ENCODE measurements at regions not wholly inside any gene's neighbourhood (a gene's known extent, or its start where the extent isn't known, plus 50 kb on each side); places are given as distances from the start of the nearest gene placed in this dataset.

DNA sequence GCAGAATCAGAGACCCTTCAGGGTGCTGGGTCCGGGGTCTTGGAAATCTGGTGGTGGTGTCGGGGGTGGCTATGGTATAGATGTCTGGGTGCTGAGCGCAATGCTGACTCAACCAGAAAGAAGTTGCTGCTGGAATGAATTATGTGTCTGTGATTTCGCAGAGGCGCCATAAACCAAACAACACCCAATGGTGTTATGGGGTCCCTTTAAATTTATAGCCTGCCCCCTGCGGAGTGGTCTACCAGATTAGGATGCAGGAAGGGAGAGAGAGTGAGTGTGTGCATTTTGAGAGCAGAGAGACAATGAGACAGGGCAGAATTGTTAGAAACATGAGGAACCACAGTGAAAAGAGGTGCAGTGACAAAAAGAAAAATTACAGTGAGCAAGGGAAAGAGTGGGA lies 100.7 kb upstream of the CDH11 start:
- no peaks in the 10 kb centered on the region for H3K4me1 ChIP-seq (ENCODE audit: control insufficient read depth, insufficient read depth, low read length)
- H3K4me3 ChIP-seq (ENCODE audit: low read depth, low read length): no peak overlapping the region
- H3K27me3 ChIP-seq (ENCODE audit: control insufficient read depth, insufficient read depth, low read length): no peaks in the 10 kb centered on the region
- no peaks in the 10 kb centered on the region for H3K36me3 ChIP-seq (ENCODE audit: control insufficient read depth, insufficient read depth, low read length)
- no peaks in the 10 kb centered on the region for H3K9me3 ChIP-seq (ENCODE audit: control insufficient read depth, insufficient read depth, low read length)
- H3K27ac ChIP-seq (ENCODE audit: low read depth, low read length): no peak overlapping the region
- WGBS (ENCODE audit: insufficient coverage): 44% methylated on average over 3 of the region's 6 CpGs
- DNase-seq (ENCODE audit: low read depth in 4 of 6, low spot score in 6 of 6): no peak

DNA sequence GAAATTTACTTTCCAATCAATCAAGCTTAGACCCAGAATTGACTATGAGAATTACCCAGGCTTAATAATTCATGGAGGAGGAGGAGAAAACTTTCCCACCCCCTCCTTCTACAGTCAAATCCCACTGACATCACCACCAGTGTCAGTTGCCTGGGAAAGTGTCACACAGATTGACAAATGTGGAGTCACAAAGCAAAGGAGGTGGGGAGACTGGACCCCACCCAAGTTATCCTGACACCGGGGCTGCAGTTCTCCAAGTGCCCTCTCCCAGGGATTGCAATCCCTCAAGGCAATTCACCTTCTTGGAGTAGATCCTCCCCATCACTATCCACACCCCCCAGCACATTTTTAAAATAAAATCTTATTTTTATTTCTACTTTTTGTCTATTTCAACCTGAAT lies 100.2 kb upstream of the CDH11 start:
- no peak for DNase-seq (ENCODE audit: low read depth in 4 of 6, low spot score in 6 of 6)
- H3K27me3 ChIP-seq (ENCODE audit: control insufficient read depth, insufficient read depth, low read length): no peaks in the 10 kb centered on the region
- WGBS (ENCODE audit: insufficient coverage): no CpG with 5 or more reads among the region's 1 CpG
- H3K4me1 ChIP-seq (ENCODE audit: control insufficient read depth, insufficient read depth, low read length): no peaks in the 10 kb centered on the region
- H3K9me3 ChIP-seq (ENCODE audit: control insufficient read depth, insufficient read depth, low read length): no peaks in the 10 kb centered on the region
- H3K27ac ChIP-seq (ENCODE audit: low read depth, low read length): no peak overlapping the region
- no peak overlapping the region for H3K4me3 ChIP-seq (ENCODE audit: low read depth, low read length)
- no peaks in the 10 kb centered on the region for H3K36me3 ChIP-seq (ENCODE audit: control insufficient read depth, insufficient read depth, low read length)

GRCh38 chr16:65219786-65220185 lies 97.9 kb upstream of the CDH11 start:
- 100% methylated on average over 1 of the region's 1 CpG for WGBS (ENCODE audit: insufficient coverage)
- no peaks in the 10 kb centered on the region for H3K4me1 ChIP-seq (ENCODE audit: control insufficient read depth, insufficient read depth, low read length)
- H3K4me3 ChIP-seq (ENCODE audit: low read depth, low read length): no peak overlapping the region
- no peak overlapping the region for H3K27ac ChIP-seq (ENCODE audit: low read depth, low read length)
- H3K27me3 ChIP-seq (ENCODE audit: control insufficient read depth, insufficient read depth, low read length): no peaks in the 10 kb centered on the region
- no peaks in the 10 kb centered on the region for H3K36me3 ChIP-seq (ENCODE audit: control insufficient read depth, insufficient read depth, low read length)
- no peaks in the 10 kb centered on the region for H3K9me3 ChIP-seq (ENCODE audit: control insufficient read depth, insufficient read depth, low read length)
- DNase-seq (ENCODE audit: low read depth in 4 of 6, low spot score in 6 of 6): no peak

DNA sequence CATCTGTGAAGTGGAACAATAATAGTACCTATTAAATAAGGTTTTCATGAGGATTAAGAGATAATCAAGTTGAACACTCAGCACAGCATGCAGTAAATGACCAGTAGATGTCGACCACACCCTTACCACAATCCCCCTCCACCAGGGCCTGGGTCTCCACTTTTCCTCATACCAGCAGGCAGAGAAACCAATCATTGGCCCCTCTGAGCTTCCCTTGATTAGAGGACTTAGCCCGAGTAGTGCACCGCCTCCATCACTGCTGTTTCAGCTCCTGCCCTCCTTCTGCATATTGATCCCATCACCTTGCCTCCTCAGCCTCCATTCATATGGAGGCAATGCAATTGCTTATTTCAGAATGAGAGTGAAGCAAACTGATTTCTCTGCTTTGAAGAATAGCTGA lies 96.5 kb upstream of the CDH11 start:
- Histone ChIP-seq H3K27me3 (ENCODE audit: control insufficient read depth, insufficient read depth, low read length) (no peaks in the 10 kb centered on the region), H3K9me3 (ENCODE audit: control insufficient read depth, insufficient read depth, low read length) (no peaks in the 10 kb centered on the region), H3K4me3 (ENCODE audit: low read depth, low read length) (no peak overlapping the region), H3K27ac (ENCODE audit: low read depth, low read length) (no peak overlapping the region), H3K4me1 (ENCODE audit: control insufficient read depth, insufficient read depth, low read length) (no peaks in the 10 kb centered on the region), H3K36me3 (ENCODE audit: control insufficient read depth, insufficient read depth, low read length) (no peaks in the 10 kb centered on the region)
- WGBS (ENCODE audit: insufficient coverage): 61% methylated on average over 2 of the region's 3 CpGs
- DNase-seq (ENCODE audit: low read depth in 4 of 6, low spot score in 6 of 6): no peak

- no peaks in the 10 kb centered on the region for H3K27me3 ChIP-seq (ENCODE audit: control insufficient read depth, insufficient read depth, low read length)
- no peaks in the 10 kb centered on the region for H3K9me3 ChIP-seq (ENCODE audit: control insufficient read depth, insufficient read depth, low read length)
- DNase-seq (ENCODE audit: low read depth in 4 of 6, low spot score in 6 of 6): peak in 5 of 6 donors; percentile 19 to 83 (median 57)
- WGBS (ENCODE audit: insufficient coverage): no CpG with 5 or more reads among the region's 4 CpGs
- H3K27ac ChIP-seq (ENCODE audit: low read depth, low read length): peak overlapping the region; percentile 1
- no peaks in the 10 kb centered on the region for H3K36me3 ChIP-seq (ENCODE audit: control insufficient read depth, insufficient read depth, low read length)
- H3K4me1 ChIP-seq (ENCODE audit: control insufficient read depth, insufficient read depth, low read length): no peaks in the 10 kb centered on the region
- no peak overlapping the region for H3K4me3 ChIP-seq (ENCODE audit: low read depth, low read length)
Observed at GRCh38 chr16:65213866-65214595, 92.2 kb upstream of the CDH11 start.

GRCh38 chr16:65212791-65213190 lies 90.9 kb upstream of the CDH11 start:
- Histone ChIP-seq H3K27ac (ENCODE audit: low read depth, low read length) (no peak overlapping the region), H3K36me3 (ENCODE audit: control insufficient read depth, insufficient read depth, low read length) (no peaks in the 10 kb centered on the region), H3K4me3 (ENCODE audit: low read depth, low read length) (no peak overlapping the region), H3K9me3 (ENCODE audit: control insufficient read depth, insufficient read depth, low read length) (no peaks in the 10 kb centered on the region), H3K27me3 (ENCODE audit: control insufficient read depth, insufficient read depth, low read length) (no peaks in the 10 kb centered on the region), H3K4me1 (ENCODE audit: control insufficient read depth, insufficient read depth, low read length) (no peaks in the 10 kb centered on the region)
- DNase-seq (ENCODE audit: low read depth in 4 of 6, low spot score in 6 of 6): no peak
- 100% methylated on average over 4 of the region's 5 CpGs for WGBS (ENCODE audit: insufficient coverage)

- H3K4me1 ChIP-seq (ENCODE audit: control insufficient read depth, insufficient read depth, low read length): no peaks in the 10 kb centered on the region
- no peak for DNase-seq (ENCODE audit: low read depth in 4 of 6, low spot score in 6 of 6)
- H3K27me3 ChIP-seq (ENCODE audit: control insufficient read depth, insufficient read depth, low read length): no peaks in the 10 kb centered on the region
- no peak overlapping the region for H3K4me3 ChIP-seq (ENCODE audit: low read depth, low read length)
- 81% methylated on average over 4 of the region's 6 CpGs for WGBS (ENCODE audit: insufficient coverage)
- H3K27ac ChIP-seq (ENCODE audit: low read depth, low read length): no peak overlapping the region
- no peaks in the 10 kb centered on the region for H3K9me3 ChIP-seq (ENCODE audit: control insufficient read depth, insufficient read depth, low read length)
- no peaks in the 10 kb centered on the region for H3K36me3 ChIP-seq (ENCODE audit: control insufficient read depth, insufficient read depth, low read length)
Observed at GRCh38 chr16:65212240-65212639, 90.4 kb upstream of the CDH11 start.

DNA sequence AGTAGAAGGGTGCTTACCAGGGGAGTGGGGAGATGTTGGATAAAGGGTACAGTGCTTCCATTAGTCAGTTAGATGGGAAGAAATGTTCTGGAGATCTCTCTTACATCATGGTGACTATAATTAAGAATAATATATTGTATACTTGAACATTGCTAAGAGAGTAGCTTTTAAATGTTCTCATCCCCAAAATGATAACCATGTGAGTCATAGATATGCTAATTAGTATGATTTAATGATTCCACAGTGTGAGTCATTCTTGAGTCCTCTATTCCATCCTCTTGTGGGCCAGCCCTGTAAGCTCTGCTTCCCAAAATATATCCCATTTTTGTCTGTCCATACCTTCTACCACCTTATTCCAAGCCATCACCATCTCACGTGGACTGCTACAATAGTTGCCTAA lies 80.6 kb upstream of the CDH11 start:
- H3K36me3 ChIP-seq (ENCODE audit: control insufficient read depth, insufficient read depth, low read length): no peaks in the 10 kb centered on the region
- H3K4me3 ChIP-seq (ENCODE audit: low read depth, low read length): no peak overlapping the region
- no peaks in the 10 kb centered on the region for H3K27me3 ChIP-seq (ENCODE audit: control insufficient read depth, insufficient read depth, low read length)
- no peaks in the 10 kb centered on the region for H3K4me1 ChIP-seq (ENCODE audit: control insufficient read depth, insufficient read depth, low read length)
- H3K27ac ChIP-seq (ENCODE audit: low read depth, low read length): no peak overlapping the region
- no peak for DNase-seq (ENCODE audit: low read depth in 4 of 6, low spot score in 6 of 6)
- no peaks in the 10 kb centered on the region for H3K9me3 ChIP-seq (ENCODE audit: control insufficient read depth, insufficient read depth, low read length)
- 100% methylated on average over 1 of the region's 1 CpG for WGBS (ENCODE audit: insufficient coverage)

- Histone ChIP-seq H3K27ac (ENCODE audit: low read depth, low read length) (no peak overlapping the region), H3K36me3 (ENCODE audit: control insufficient read depth, insufficient read depth, low read length) (no peaks in the 10 kb centered on the region), H3K4me3 (ENCODE audit: low read depth, low read length) (no peak overlapping the region), H3K27me3 (ENCODE audit: control insufficient read depth, insufficient read depth, low read length) (no peaks in the 10 kb centered on the region), H3K4me1 (ENCODE audit: control insufficient read depth, insufficient read depth, low read length) (no peaks in the 10 kb centered on the region), H3K9me3 (ENCODE audit: control insufficient read depth, insufficient read depth, low read length) (no peaks in the 10 kb centered on the region)
- peak in 1 of 6 donors; percentile 51 for DNase-seq (ENCODE audit: low read depth in 4 of 6, low spot score in 6 of 6)
- WGBS (ENCODE audit: insufficient coverage): 74% methylated on average over 4 of the region's 8 CpGs
Observed at GRCh38 chr16:65201511-65201910, 79.6 kb upstream of the CDH11 start.

GRCh38 chr16:65200857-65201256 lies 79.0 kb upstream of the CDH11 start:
- no peak for DNase-seq (ENCODE audit: low read depth in 4 of 6, low spot score in 6 of 6)
- Histone ChIP-seq H3K27ac (ENCODE audit: low read depth, low read length) (no peak overlapping the region), H3K27me3 (ENCODE audit: control insufficient read depth, insufficient read depth, low read length) (no peaks in the 10 kb centered on the region), H3K9me3 (ENCODE audit: control insufficient read depth, insufficient read depth, low read length) (no peaks in the 10 kb centered on the region), H3K4me3 (ENCODE audit: low read depth, low read length) (no peak overlapping the region), H3K36me3 (ENCODE audit: control insufficient read depth, insufficient read depth, low read length) (no peaks in the 10 kb centered on the region), H3K4me1 (ENCODE audit: control insufficient read depth, insufficient read depth, low read length) (no peaks in the 10 kb centered on the region)
- 91% methylated on average over 4 of the region's 5 CpGs for WGBS (ENCODE audit: insufficient coverage)
